Medulla oblongata (tissue), 1 donor: ENCODE measurements at regions not wholly inside any gene's neighbourhood (a gene's known extent, or its start where the extent isn't known, plus 50 kb on each side); places are given as distances from the start of the nearest gene placed in this dataset.
"Not testable (repeated sequence)": the region's sequence is repeated elsewhere in the genome, so short reads cannot be mapped to it uniquely, and the experiment has no call there.

ENCODE experiments used
- DNase-seq: peaks from one replicate; pipeline ENCODE4 v3.0.0-alpha.2; 2015; ENCODE audit errors: extremely low spot score

GRCh38 chr2:212777020-212777491, 238.5 kb upstream of the ERBB4 start:
- peak; percentile 29 for DNase-seq

GRCh38 chr2:212773808-212774339, 235.3 kb upstream of the ERBB4 start:
- DNase-seq, result no peak

- no peak for DNase-seq
Observed at GRCh38 chr2:212770240-212770639, 231.6 kb upstream of the ERBB4 start.

GRCh38 chr2:212766921-212767320, 228.3 kb upstream of the ERBB4 start:
- DNase-seq, result no peak

- no peak for DNase-seq
Observed at GRCh38 chr2:212752730-212753351, 214.2 kb upstream of the ERBB4 start.

GRCh38 chr2:212745359-212745758, 206.8 kb upstream of the ERBB4 start:
- DNase-seq, result no peak

- DNase-seq, result no peak
Observed at GRCh38 chr2:212737392-212738172, 199.0 kb upstream of the ERBB4 start.

- DNase-seq, result no peak
Observed at GRCh38 chr2:212736385-212736726, 197.8 kb upstream of the ERBB4 start.

- DNase-seq, result peak; percentile 20
Observed at GRCh38 chr2:212733273-212733672, 194.7 kb upstream of the ERBB4 start.

- no peak for DNase-seq
Observed at GRCh38 chr2:212732860-212733259, 194.3 kb upstream of the ERBB4 start.

GRCh38 chr2:212730994-212731393, 192.4 kb upstream of the ERBB4 start:
- no peak for DNase-seq

- DNase-seq, result no peak
Observed at GRCh38 chr2:212728717-212729116, 190.1 kb upstream of the ERBB4 start.

- no peak for DNase-seq
Observed at GRCh38 chr2:212727751-212728150, 189.1 kb upstream of the ERBB4 start.

- DNase-seq, result no peak
Observed at GRCh38 chr2:212726403-212726802, 187.8 kb upstream of the ERBB4 start.

GRCh38 chr2:212725180-212725579, 186.6 kb upstream of the ERBB4 start:
- DNase-seq, result no peak

- DNase-seq, result no peak
Observed at GRCh38 chr2:212723226-212723625, 184.6 kb upstream of the ERBB4 start.

GRCh38 chr2:212722046-212722445, 183.4 kb upstream of the ERBB4 start:
- DNase-seq, result no peak

GRCh38 chr2:212721026-212721451, 182.4 kb upstream of the ERBB4 start:
- no peak for DNase-seq

GRCh38 chr2:212715411-212715810, 176.8 kb upstream of the ERBB4 start:
- not testable (repeated sequence) for DNase-seq

- DNase-seq, result no peak
Observed at GRCh38 chr2:212713681-212714080, 175.1 kb upstream of the ERBB4 start.

- no peak for DNase-seq
Observed at GRCh38 chr2:212712991-212713390, 174.4 kb upstream of the ERBB4 start.

GRCh38 chr2:212712466-212712865, 173.9 kb upstream of the ERBB4 start:
- DNase-seq, result peak; percentile 44

GRCh38 chr2:212711856-212712255, 173.3 kb upstream of the ERBB4 start:
- peak; percentile 50 for DNase-seq
